Ectodermal cell (in vitro differentiated cells): ENCODE measurements at regions not wholly inside any gene's neighbourhood (a gene's known extent, or its start where the extent isn't known, plus 50 kb on each side); places are given as distances from the start of the nearest gene placed in this dataset.
A peak's percentile ranks its signal among the peaks of the same experiment; 100 is the strongest.

ENCODE experiments used
- H3K27ac ChIP-seq: 2 replicates; pipeline ENCODE4 v1.7.0; 2013; ENCODE audit warnings: mild to moderate bottlenecking, low read depth, low read length; ENCODE audit not compliant: insufficient read depth, poor library complexity, severe bottlenecking
- H3K27me3 ChIP-seq: 2 replicates; pipeline ENCODE4 v1.7.0; 2013; ENCODE audit warnings: mild to moderate bottlenecking, low read length; ENCODE audit not compliant: insufficient read depth, control insufficient read depth, poor library complexity, severe bottlenecking
- H3K36me3 ChIP-seq: one replicate; pipeline ENCODE4 v1.7.0; 2013; ENCODE audit warnings: low read length; ENCODE audit not compliant: control insufficient read depth, insufficient read depth
- H3K4me1 ChIP-seq: one replicate; pipeline ENCODE4 v1.7.0; 2013; ENCODE audit warnings: low read length; ENCODE audit not compliant: control insufficient read depth, insufficient read depth
- H3K4me3 ChIP-seq: 2 replicates; pipeline ENCODE4 v1.7.0; 2013; ENCODE audit warnings: low read depth, low read length, control low read depth; ENCODE audit not compliant: insufficient read depth
- H3K9me3 ChIP-seq: 2 replicates; pipeline ENCODE4 v1.7.0; 2013; ENCODE audit warnings: mild to moderate bottlenecking, low read length, moderate library complexity; ENCODE audit not compliant: control insufficient read depth
- WGBS, 2 experiments: methylation state at CpG; one replicate each; pipeline ENCODE4 v1.1.7; 2013; ENCODE audit warnings: missing lambda C conversion rate in 2 of 2; 5-methylcytosine and 5-hydroxymethylcytosine counted together

GRCh38 chr5:104266161-104266560 lies 703.6 kb upstream of the NUDT12 start:
- Histone ChIP-seq H3K27ac (no peak overlapping the region), H3K4me3 (no peak overlapping the region), H3K9me3 (no peaks in the 10 kb centered on the region), H3K36me3 (no peaks in the 10 kb centered on the region), H3K27me3 (no peaks in the 10 kb centered on the region), H3K4me1 (peaks cover 15% of the 10 kb centered on the region)
- WGBS, 2 experiments = 96% methylated on average over 1 of the region's 1 CpG; no CpG with 5 or more reads in 1 of the 2 experiments

GRCh38 chr5:104265531-104266140 lies 703.0 kb upstream of the NUDT12 start:
- H3K27ac ChIP-seq = peak overlapping the region; percentile 60

GRCh38 chr5:104247260-104247659 lies 684.7 kb upstream of the NUDT12 start:
- Histone ChIP-seq H3K4me1 (no peaks in the 10 kb centered on the region), H3K4me3 (no peak overlapping the region), H3K27me3 (no peaks in the 10 kb centered on the region), H3K27ac (no peak overlapping the region), H3K36me3 (no peaks in the 10 kb centered on the region), H3K9me3 (no peaks in the 10 kb centered on the region)
- 87 to 94% methylated on average over 3 of the region's 3 CpGs for WGBS, 2 experiments

More at GRCh38 chr5:104265531-104266140, 703.0 kb upstream of the NUDT12 start:
- Histone ChIP-seq H3K4me3 (no peak overlapping the region), H3K9me3 (no peaks in the 10 kb centered on the region), H3K36me3 (no peaks in the 10 kb centered on the region), H3K4me1 (peaks cover 15% of the 10 kb centered on the region), H3K27me3 (no peaks in the 10 kb centered on the region)
- WGBS, 2 experiments = 71% methylated on average over 1 of the region's 1 CpG; no CpG with 5 or more reads in 1 of the 2 experiments

GRCh38 chr5:104241046-104241445 lies 678.5 kb upstream of the NUDT12 start:
- H3K36me3 ChIP-seq = no peaks in the 10 kb centered on the region
- 94 to 97% methylated on average over 4 of the region's 4 CpGs for WGBS, 2 experiments
- no peaks in the 10 kb centered on the region for H3K9me3 ChIP-seq
- H3K4me3 ChIP-seq = no peak overlapping the region
- no peaks in the 10 kb centered on the region for H3K27me3 ChIP-seq
- no peaks in the 10 kb centered on the region for H3K4me1 ChIP-seq
- no peak overlapping the region for H3K27ac ChIP-seq

- H3K27me3 ChIP-seq = no peaks in the 10 kb centered on the region
- H3K4me3 ChIP-seq = no peak overlapping the region
- no peak overlapping the region for H3K27ac ChIP-seq
- no peaks in the 10 kb centered on the region for H3K4me1 ChIP-seq
- 96% methylated on average over 4 to 5 of the region's 5 CpGs for WGBS, 2 experiments
- H3K36me3 ChIP-seq = no peaks in the 10 kb centered on the region
- no peaks in the 10 kb centered on the region for H3K9me3 ChIP-seq
These were observed 675.0 kb upstream of the NUDT12 start for GRCh38 chr5:104237586-104237985.

DNA sequence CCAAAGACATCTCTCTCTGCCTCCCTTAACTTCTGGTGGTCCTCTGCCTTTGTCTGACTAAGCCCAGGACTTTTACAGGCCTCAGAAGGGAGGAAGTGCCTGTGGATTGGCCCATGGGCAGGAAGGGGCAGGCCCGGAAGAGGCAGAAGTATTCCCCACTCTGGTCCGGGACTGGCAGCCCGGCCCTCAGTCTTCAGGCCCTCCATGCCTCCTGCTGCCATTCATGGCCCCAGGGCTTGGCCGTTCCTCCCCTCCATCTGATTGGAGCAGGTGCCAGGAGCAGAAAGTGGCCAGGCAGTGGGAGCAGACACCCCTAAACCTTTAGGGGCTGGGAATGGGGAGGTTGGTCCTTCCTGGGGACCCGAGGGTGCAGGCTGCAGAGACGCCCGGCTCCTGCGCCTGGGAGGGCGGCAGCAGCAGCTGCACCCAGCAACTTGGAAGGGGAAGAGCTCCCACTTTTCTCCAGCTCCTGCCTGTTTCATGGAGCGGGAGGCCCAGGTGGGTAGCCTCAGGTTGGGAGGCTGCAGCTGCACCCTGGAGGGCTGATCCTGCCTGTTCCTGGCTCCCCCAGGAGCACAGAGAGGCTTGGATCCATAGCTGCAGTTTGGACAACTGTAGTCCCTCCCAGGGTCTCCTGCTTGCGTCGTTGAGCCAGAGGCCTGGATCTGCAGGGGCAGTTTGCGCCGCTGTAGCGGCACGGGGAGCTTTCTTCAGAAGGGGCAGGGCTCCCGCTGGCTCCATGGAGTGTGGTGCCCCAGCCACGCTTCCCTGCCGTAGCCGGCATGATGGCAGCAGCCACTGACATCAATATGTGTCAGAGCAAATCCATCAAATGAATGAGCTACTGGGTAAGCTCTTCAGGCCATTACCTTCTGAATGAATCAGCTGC lies 661.5 kb upstream of the NUDT12 start:
- H3K27me3 ChIP-seq = no peaks in the 10 kb centered on the region
- H3K27ac ChIP-seq = no peak overlapping the region
- H3K4me1 ChIP-seq = no peaks in the 10 kb centered on the region
- WGBS, 2 experiments = 95 to 96% methylated on average over 20 of the region's 20 CpGs
- no peaks in the 10 kb centered on the region for H3K9me3 ChIP-seq
- no peaks in the 10 kb centered on the region for H3K36me3 ChIP-seq
- no peak overlapping the region for H3K4me3 ChIP-seq

GRCh38 chr5:104218200-104218599 lies 655.6 kb upstream of the NUDT12 start:
- 43 to 94% methylated on average over 1 to 2 of the region's 2 CpGs for WGBS, 2 experiments
- Histone ChIP-seq H3K36me3 (no peaks in the 10 kb centered on the region), H3K27me3 (no peaks in the 10 kb centered on the region), H3K4me1 (no peaks in the 10 kb centered on the region), H3K4me3 (no peak overlapping the region), H3K9me3 (no peaks in the 10 kb centered on the region), H3K27ac (no peak overlapping the region)

DNA sequence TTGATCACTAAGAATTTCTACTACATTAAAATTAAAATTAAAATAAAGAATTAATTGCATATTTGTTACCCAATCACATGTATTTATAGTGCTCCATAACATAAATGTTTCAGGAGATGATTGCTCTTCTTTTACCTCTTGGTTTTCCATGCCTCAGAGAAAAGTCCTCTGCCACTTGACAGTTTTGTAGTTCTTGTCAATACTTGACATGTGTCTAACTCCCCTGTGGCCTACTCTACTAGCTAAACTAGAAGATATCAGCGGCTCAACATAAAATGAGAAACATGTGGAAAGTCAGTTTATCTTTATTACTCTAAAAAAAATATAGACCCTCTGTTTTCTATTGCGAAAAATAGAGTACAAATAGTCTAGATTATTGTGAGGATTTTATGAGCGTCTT lies 650.6 kb upstream of the NUDT12 start:
- Histone ChIP-seq H3K4me1 (no peaks in the 10 kb centered on the region), H3K36me3 (no peaks in the 10 kb centered on the region), H3K27me3 (no peaks in the 10 kb centered on the region), H3K4me3 (no peak overlapping the region), H3K9me3 (no peaks in the 10 kb centered on the region), H3K27ac (no peak overlapping the region)
- WGBS, 2 experiments = 90 to 93% methylated on average over 2 to 3 of the region's 3 CpGs

DNA sequence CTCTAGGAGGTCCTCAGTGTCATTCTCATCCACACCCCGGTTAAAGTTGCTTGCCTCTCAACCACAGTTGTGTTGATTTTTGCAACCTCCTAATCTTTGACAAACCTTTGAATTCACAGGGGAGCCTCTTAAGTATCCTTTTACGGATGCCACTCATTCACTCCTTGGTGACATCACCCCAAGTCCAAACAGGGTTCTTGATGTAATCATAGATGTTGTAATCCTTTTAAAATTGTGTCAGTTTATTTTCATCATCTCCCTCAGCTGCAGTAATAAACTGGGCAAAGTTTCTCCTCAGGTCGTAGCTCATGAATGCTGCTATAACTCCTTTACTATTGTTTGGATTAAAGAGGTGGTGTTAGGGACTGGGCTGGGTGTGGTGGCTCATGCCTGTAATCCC lies 637.2 kb upstream of the NUDT12 start:
- H3K9me3 ChIP-seq = no peaks in the 10 kb centered on the region
- H3K27ac ChIP-seq = no peak overlapping the region
- H3K4me3 ChIP-seq = no peak overlapping the region
- no peaks in the 10 kb centered on the region for H3K27me3 ChIP-seq
- WGBS, 2 experiments = 92 to 98% methylated on average over 2 to 3 of the region's 3 CpGs
- H3K36me3 ChIP-seq = no peaks in the 10 kb centered on the region
- H3K4me1 ChIP-seq = no peaks in the 10 kb centered on the region

GRCh38 chr5:104198156-104198555 lies 635.6 kb upstream of the NUDT12 start:
- Histone ChIP-seq H3K4me1 (no peaks in the 10 kb centered on the region), H3K4me3 (no peak overlapping the region), H3K9me3 (no peaks in the 10 kb centered on the region), H3K27me3 (no peaks in the 10 kb centered on the region), H3K27ac (no peak overlapping the region), H3K36me3 (no peaks in the 10 kb centered on the region)
- 98 to 100% methylated on average over 1 of the region's 1 CpG for WGBS, 2 experiments
